ENCODE measurements at regions not wholly inside any gene's neighbourhood (a gene's known extent, or its start where the extent isn't known, plus 50 kb on each side); places are given as distances from the start of the nearest gene placed in this dataset.
"Not testable (repeated sequence)": the region's sequence is repeated elsewhere in the genome, so short reads cannot be mapped to it uniquely, and the experiment has no call there.

DNA sequence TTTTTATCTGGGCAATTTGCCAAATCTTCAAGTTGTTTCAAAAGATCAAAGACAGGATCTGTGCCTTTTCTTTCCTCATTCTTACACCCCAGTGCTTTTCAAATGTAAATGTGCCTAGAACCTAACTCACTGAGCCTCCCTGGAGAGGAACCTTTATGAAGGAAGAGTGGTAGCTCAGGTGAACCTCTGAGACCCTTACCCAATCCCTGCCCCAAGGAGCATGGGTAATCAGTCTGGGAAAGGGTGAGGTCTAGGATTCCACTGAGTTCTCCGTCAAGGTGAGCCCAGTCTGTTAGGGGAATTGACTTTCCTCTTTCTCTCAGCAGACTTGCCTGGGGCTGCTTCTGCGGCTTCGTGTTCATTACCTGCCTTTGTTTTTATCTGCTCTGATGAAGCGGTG, 88.1 kb upstream of the MAP4K4 start:
- no peak for DNase-seq

- no peak for DNase-seq
Observed at GRCh38 chr2:101608408-101609310, 88.8 kb upstream of the MAP4K4 start.

GRCh38 chr2:101597347-101597944, 100.1 kb upstream of the MAP4K4 start:
- peak; percentile 63 for DNase-seq

DNA sequence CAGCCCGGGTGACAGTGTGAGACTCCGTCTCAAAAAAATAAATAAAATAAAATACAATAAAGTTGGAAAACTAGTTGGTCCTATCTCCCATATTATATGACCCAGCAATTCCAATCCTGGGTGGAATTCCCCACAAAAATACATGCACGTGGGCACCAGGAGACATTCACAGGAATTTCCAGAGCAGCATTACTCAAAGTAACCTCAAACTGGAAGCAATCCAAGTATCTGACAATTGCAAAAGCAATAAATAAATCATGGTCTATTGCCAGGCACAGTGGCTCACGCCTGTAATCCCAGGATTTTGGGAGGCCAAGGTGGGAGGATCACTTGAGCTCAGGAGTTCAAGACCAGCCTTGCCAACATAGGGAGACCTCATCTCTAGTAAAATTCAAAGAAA, 101.2 kb upstream of the MAP4K4 start:
- DNase-seq = no peak

DNA sequence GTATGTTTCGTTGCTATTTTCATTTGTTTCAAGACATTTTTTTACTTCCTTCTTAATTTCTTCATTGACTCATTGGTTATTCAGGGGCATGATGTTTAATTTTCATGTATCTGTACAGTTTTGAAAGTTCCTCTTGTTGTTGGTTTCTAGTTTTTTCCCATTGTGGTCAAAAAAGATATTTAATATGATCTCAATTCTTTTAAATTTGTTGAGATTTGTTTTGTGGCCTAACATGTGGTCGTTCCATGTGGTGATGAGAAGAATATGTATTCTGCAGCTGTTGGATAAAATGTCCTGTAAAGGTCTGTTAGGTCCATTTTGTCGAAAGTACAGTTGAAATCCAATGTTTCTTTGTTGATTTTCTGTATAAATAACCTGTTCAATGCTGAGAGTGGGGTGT, 110.3 kb upstream of the MAP4K4 start:
- no peak for DNase-seq

- DNase-seq = no peak
Observed at GRCh38 chr2:101583861-101584260, 108.9 kb upstream of the RFX8 start.

DNA sequence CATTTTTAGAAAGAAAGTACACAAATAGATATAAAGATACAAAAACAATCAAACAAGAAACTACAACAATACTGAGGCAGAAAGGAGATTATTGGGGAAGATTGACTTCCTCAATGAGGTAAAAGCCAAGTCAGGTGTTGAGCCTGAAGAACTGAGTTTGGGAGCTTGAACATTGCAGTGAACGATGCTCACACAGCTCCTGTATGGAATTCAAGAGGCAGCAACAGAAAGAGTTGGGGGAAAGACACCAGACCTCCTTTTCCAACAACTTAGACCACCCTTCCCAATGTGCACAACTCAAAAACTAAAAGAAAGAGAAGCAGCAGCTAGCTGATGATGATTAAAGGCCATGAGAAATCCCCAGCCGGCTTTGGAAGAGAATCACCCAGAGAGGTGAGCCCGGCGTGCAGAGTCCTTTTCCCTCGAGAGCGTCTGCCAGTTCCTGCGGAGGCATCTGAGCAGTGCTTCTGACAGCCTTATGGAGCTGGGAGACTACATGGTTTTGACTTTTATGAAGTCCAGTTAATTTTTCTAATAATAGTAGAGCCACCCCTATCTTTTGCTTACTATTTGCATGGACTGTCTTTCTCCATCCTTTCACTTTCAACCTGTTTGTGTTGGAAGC, 106.9 kb upstream of the RFX8 start:
- no peak for DNase-seq

- DNase-seq = no peak
Observed at GRCh38 chr2:101580528-101580927, 105.6 kb upstream of the RFX8 start.

DNA sequence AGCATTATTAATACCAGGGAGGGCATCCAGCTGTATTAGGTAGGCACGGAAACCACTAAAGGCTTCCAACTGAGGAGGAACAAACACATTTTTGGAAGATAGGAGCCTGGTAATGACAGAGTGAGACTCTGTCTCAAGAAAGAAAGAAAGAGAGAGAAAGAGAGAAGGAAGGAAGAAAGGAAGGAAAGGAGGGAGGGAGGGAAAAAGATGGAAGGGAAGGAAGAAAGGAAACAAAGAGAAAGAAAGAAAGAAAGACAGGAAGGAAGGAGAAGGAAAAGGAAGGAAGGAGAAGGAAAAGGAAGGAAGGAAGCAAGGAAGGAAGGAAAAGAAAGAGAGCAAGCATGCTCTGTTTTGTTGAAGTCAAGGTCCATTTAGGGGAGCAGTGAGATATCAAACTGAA, 103.8 kb upstream of the RFX8 start:
- DNase-seq = no peak

DNA sequence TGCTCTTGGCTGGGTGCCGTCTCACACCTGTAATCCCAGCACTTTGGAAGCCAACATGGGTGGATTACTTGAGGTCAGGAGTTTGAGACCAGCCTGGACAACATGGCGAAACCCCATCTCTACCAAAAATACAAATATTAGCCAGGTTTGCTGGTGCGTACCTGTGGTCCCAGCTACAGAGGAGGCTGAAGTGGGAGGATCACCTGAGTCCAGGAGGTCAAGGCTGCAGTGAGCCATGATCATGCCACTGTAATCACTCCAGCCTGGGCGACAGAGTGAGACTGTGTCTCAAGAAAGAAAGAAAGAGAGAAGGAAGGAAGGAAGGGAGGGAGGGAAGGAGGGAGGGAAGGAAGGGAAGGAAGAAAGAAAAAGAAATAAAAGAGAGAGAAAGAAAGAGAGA, 103.2 kb upstream of the RFX8 start:
- not testable (repeated sequence) for DNase-seq

DNA sequence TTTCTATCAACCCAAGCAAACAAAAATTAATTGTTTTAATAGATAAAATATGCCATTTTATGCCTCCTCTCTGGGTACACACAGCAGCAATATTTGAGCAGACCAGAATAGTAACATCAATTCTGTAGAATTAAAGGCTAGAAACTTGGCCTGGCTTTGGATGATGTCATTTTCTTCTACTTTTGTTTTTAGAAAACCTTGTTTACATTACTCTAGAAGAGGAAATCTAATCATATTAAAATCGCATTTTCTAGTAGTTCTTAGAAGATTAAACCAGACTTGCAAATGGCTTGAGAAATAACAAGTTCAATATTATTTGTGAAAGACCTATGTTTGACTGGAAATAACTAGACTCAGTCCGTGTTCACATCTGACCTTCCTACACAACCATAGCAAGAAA, 102.3 kb upstream of the RFX8 start:
- DNase-seq = no peak

- no peak for DNase-seq
Observed at GRCh38 chr2:101574622-101575021, 99.7 kb upstream of the RFX8 start.

GRCh38 chr2:101571951-101572350, 97.0 kb upstream of the RFX8 start:
- DNase-seq = no peak

- no peak for DNase-seq
Observed at GRCh38 chr2:101569886-101570520, 95.1 kb upstream of the RFX8 start.

GRCh38 chr2:101568969-101569368, 94.1 kb upstream of the RFX8 start:
- DNase-seq = no peak

GRCh38 chr2:101566632-101567228, 91.8 kb upstream of the RFX8 start:
- no peak for DNase-seq

GRCh38 chr2:101563849-101564248, 88.9 kb upstream of the RFX8 start:
- no peak for DNase-seq

DNA sequence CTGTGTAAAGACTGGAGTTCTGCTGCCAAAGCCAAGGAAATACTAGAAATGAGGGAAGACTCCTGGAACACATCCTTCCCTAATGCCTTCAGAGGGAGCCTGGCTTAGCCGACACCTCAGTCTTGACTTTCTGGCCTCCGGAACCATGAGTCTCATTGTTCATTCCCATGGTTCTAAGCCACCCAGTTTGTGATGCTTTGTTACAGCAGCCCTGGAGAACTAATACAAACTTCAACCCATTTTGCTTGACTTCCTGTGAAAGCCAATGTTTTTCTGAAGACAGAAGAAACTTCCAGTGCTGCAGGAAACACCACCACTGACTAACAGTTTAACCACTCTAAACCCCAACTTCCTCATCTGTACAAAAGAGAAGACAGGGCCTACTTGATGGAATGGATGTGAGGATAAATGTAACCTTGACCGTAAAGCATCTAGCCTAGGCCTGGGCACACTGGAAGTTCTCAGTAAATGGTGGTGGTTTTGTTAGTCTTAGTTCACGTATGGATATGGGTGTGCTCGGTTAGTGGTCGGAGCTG, 85.9 kb upstream of the RFX8 start:
- no peak for DNase-seq

DNA sequence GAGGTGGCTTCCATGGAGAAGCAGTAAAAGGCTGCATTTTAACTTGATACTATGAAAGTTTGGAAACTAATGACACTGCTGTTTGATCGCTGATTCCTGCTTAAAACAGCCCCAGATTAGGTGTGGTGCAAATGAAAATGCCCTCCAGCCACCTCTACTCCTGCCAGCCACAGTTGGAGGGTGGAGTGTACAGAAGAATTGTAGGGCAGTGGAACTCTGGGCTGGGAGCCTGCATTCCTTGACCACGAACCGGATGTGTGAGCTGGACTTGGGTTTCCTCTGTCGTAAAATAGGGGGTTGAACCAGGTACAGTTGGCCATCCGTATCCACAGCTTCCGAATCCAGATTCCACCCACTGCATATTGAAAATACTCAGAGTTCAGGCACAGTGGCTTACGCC, 84.6 kb upstream of the RFX8 start:
- peak; percentile 56 for DNase-seq

GRCh38 chr2:101558740-101559525, 84.0 kb upstream of the RFX8 start:
- peak; percentile 42 for DNase-seq

- DNase-seq = no peak
Observed at GRCh38 chr2:101556033-101556459, 81.1 kb upstream of the RFX8 start.

GRCh38 chr2:101551336-101551888, 76.5 kb upstream of the RFX8 start:
- DNase-seq = no peak
